NCI-H1694 (cell line): ENCODE measurements at regions not wholly inside any gene's neighbourhood (a gene's known extent, or its start where the extent isn't known, plus 50 kb on each side); places are given as distances from the start of the nearest gene placed in this dataset.
"Not testable (repeated sequence)": the region's sequence is repeated elsewhere in the genome, so short reads cannot be mapped to it uniquely, and the experiment has no call there.

ENCODE experiments used
- DNase-seq: peaks from one replicate; lab custom pipeline; 2025; lab: John Stamatoyannopoulos, UW

DNA sequence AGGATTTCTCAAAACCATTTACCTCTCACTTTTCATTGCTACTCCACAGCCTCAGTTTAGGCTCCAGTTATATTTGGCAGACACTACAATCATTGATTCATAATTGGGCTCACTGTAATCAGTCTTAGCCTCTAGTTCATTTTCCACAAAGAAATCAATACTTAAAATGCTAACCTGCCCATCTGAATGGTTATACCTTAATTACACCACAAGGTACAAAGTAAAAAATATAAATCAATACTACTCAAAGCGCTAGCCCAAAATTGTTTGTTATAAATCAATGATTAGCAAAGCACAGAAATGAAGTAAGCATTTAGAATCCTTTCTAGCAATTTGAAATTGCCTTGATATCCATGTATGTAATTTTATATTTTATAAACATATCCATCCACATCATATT is 222.6 kb upstream of the NDST3 start:
- DNase-seq: no peak

DNA sequence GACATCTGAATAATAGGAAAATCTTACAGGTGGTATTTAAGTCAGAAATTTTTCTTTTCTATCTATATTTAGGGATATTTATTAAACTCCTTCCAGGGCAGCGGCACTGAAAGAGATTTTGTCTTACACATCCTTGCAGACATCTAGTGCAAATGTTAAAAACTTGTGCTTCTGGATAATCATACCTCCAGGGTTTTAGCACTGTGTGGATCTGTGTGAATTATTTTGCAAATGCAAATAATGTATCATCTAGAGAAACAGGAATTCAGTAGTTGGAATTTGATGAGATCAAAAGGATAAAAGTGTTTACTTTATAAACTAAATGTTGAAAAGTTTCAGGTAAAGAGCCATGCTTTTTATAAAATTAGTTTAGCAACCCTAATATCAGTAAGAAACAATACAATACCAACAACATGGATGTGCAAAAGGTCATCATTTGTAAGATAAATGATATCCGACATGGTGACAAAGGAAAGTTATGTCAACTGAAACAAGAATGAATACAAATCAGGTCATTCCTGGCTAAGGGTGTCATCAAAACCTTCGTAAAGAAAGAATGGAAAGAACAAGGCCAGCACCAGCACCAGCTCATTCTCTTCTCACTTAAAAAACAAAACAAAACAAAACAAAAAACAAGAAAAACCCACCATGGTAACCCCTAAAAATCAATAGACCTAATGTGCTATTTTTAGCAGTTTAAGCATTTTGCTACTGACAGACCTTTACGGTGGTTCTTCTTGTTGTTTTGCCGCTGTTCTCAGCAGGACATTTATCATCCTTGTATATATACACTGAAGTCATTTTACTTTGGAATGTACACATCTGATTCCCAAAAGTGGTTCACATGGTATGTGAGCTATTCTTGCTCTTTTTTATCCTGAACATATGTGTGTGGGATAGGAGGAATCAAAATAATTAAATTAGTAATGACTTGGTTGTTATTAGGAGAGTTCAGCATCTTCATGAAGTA is 219.7 kb upstream of the NDST3 start:
- no peak for DNase-seq

DNA sequence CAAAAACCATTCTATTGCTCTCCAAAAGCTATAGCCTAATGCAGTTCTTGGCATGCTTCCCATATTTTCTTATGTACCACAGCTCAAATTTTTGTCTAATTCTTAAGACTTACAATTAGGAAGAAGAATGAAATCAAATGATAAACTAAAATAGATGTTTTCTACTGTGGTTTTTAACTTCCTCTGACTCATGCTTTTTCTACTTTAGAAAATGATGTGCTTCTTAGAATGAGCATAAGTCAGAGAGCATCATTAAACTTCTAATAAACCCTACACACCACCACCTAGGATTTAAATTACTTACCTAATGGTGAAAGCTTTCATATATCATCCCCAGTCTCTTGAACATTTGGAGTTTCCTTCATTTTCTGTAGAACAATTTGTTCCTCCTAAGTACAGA is 217.0 kb upstream of the NDST3 start:
- DNase-seq: no peak

DNA sequence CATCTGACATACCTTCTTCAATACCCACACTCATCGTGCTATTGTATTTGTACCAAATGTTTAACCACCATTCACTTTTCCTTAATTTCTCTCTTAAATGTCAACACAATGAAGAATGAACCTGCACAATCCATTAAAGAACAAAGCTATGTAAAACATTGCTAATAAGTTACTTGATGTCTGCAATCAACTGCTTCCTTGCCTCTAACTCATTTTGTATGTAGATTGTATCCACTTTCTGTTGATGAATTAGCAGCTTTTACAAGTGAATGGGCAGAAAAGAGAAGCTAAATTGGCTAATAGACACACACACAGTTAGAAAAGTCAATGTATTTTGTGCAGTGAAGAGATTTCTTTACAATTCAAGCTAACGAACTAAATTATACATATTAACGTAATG is 212.5 kb upstream of the NDST3 start:
- DNase-seq: no peak

DNA sequence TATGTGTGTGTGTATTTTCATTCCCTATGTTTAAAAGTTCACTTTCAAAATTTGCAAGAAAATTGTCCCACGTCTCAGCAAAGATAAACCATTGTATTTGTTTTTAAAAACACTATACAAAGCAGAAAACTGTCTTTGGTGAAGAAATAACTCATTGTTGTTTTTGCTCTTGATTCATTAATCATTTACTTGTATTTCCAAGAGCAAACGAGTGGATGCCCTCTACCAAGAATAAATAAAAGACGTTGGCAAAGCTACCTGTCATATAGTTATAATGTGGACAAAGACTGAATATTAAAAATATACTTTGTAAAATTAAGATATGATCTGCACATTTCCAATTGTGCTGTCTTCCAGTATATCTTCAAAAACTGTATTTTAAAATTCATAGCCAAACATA is 210.9 kb upstream of the NDST3 start:
- DNase-seq: no peak

DNA sequence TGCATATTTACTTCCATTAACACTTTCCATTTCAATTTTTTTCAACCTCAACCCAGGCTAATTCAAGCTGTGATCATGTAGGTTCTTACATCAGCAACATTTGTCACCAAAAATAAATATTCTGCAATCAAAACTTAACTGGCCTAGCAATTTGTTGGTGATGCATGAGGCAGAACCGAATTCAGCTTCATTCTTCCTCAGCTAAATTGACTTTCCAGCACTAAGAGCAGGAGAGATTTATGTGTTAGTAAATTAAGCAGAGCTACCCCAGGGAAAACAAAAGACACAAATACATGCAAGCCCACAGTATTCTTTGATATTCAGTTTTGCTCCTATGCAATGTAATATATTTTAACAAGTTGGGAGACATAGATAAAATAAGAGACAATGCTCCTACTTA is 208.7 kb upstream of the NDST3 start:
- no peak for DNase-seq

DNA sequence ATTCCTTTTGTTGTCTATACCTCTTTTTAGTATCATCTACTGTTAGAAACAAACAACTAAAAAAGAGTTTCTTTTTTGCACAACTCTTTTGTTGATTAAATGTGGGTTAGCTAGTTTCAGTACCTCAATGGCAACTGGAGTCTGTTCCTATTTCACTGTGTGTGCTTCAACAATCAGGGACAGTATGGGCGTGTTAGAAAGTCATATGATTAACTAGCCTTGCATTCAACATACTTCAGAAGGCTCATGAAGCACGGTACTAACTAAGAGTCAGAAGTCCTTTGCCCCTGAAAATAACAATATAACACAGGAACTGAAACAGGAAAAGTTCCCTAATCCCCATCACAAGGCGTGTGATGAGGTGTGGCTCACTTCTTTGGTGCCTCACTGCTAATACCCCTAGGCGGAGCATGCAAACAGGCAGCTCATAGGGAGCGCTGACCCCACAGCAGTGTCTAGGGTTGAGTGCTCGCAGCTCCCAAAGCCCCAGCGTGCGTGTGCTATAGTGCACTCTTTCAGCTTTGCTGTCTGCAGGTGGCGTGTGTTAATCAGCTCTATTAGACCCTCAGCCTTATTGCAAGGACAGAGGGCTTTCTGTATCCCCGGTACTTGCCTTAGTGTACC is 203.1 kb upstream of the NDST3 start:
- DNase-seq: no peak

DNA sequence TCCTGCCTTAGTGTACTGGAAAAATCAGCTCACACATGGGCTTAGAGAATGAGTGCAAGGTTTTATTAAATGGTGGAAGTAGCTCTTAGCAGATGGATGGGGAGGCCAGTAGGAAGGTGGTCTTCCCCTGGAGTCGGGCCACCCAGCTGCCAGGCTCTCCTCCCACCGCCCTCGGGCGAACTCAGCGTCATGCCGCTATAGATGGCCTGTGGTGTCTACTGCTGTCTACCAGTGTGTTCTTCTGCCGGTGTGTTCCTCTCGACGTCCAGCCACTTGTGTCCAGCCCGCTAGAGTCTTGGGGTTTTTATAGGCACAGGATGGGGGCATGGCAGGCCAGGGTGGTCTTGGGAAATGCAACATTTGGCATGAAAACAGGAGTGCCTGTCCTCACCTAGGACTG is 198.7 kb upstream of the NDST3 start:
- no peak for DNase-seq

DNA sequence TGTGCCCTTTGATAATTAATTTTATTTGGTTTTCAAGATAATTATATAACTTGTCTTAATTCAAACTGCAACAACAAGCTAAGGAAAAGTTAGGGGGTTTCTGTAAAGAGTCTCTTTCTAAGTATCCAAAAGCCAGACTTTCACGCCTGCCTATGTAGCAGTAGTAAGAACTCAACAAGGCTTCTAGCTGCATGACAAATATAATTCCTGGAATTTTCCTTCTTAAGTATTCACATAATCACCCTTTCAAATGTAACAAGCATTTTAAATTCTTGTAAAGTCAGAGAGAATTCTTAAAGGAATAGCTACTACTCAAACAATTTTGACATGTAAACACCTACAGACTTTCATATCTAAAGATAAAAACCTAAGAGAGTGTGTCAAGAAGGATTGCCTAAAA is 189.7 kb upstream of the NDST3 start:
- no peak for DNase-seq

DNA sequence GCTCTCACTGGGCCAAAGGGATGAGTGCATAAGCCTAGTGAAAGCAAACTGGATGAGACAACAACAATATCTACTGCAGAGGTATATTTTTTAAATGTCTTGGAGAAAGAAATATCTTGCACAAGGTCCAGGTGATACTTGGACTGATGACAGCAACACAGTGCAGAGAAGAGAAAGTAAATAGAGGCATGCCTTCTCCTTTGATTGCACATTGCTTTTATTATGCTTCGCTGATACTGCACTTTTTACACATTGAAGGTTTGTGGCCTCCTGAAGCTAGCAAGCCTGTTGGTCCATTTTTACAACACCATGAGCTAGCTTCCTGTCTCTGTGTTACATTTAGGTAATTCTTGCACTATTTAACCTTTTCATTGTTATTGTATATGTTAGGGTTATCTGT is 189.0 kb upstream of the NDST3 start:
- DNase-seq: no peak

DNA sequence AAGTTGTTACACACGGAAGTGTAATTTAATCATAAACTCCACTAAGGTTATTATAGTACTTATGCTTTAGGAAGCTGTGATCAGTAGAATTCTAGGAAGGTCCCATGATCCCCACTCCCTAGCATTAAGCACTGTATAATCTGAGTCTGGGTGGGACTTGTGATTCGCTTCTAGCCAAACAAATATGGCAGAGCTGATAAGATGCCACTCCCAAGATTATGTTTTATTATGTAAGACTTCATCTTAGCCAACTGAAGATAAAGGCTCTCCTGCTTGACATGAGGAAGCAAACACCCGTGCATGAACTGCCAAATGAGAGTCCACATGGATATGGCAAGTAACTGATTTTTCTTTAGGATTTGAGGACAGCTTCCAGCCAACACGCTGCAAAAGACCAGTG is 186.4 kb upstream of the NDST3 start:
- no peak for DNase-seq

DNA sequence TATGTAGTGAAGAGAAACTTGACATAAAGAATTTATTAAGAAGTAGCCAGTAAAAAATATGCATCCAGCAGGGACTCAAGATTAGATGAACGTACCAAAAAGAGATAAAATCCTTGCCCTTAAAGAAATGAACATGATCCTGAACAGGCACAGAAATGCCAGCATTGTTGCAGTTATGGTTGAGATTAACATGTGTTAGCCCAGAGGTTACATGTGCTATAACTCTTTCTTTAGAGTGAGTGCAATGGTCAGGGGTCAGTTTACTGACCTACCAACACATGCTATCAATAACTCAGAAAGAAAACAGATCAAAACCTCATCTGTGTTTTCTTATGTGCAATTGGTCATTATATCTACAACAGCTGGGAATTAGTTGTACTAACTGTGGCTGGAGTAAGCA is 166.1 kb upstream of the NDST3 start:
- no peak for DNase-seq

DNA sequence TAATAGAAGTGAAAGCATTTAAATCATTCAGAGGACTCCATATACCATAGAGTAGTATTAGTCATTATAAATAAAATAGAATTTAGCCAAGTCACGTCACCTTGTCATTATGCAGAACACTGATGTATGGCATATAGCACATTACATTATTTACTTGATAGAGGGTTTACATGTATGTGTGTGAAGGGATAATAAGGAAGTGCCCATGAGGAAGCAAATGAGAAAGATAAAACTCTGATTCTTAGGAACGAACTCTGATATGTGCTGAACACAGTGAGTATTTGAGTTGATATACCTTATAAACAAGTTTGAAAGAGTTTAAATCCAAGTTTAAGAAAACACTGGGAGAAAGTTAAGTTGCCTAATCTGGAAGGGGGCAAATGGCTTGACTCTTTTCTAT is 160.5 kb upstream of the NDST3 start:
- no peak for DNase-seq

DNA sequence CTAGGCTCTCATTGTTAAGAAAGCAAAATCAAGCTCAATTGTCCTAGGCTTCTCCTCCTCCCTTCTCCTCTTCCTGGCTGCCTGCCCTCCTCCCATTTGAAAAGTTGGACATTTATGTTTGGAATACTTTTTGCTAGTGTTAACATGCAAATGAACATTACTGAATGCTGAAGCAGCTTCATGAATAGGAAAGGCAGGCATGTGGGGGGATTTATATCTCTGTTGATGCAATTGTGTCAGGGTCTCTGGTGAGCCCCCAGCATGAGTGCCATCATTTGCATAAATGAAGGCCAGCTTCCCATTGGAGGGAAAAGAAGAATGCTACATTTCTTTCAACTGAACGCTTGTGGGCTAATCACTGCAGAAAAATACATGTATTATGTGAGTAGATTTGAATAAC is 160.1 kb upstream of the NDST3 start:
- no peak for DNase-seq

DNA sequence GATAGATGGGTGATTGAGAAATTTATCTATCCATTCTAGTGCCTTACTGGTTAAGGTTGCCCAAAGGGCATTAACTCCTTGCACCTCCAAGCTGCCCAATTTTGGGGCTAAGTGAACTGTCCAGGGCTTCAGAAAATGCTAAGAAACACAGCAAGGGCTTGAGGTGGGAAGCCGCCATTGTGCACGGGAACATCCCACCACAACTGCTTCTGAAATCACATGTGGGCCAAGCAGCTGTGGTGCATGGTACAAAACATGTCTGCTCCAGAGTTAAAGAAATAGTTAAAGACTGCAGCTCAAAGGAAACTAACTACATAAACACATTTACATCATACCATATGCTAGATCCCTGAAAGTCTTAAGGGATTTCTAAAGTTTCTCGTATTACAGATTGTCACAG is 144.3 kb upstream of the NDST3 start:
- no peak for DNase-seq

DNA sequence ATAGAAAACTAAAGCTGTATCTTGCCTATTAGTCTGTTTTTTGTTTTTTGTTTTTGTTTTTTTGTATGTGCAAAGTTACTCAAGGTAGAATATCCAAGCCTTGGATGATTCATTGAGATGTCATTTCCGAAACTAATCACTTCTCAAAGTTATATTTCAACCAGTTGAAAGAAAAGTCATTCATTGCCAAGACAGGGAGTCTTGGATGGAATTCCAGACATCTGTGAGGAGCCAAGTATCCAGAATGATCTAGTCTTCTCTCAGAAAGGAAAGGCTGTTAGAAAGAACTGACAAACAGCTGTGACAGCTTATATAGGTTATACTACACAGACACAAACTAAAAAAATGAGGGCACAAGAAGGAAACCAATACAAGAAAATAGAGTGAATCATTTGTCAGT is 141.1 kb upstream of the NDST3 start:
- DNase-seq: no peak

DNA sequence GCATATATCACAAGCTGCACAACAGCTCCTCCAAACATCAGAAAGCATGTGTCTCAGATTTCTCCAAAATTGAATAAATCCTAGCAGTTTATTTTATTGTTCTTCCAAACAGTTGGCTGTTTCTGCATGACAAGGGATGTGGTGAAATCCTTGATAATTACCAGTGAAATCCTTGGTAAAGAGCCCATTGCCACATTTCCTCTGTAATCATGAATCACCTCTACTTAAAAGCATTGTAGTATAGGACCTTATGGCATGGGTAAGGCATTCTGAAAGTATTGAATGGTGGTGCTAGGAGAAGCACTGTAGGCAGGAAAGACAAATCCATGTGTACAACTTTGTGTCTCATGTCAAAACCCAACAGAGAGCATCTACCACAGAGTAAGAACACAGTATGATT is 135.8 kb upstream of the NDST3 start:
- no peak for DNase-seq

DNA sequence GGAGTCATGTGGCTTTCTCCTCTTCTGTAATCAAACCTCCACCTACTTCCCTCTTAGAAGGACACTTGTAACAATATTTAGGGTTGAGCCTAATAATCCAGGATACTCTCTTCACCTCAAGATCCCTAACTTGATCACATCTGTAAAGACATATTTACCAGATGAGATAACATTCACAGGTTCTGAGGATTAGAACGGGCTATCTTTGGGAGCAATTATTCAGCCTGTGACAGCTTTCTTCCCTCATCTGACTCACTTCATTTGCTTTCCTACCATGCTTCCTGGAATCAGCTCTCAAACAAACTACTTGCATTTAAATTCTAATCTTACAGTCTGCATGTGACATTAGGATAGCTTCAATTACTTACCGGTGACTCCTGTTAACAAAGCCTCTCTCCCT is 133.5 kb upstream of the NDST3 start:
- no peak for DNase-seq

DNA sequence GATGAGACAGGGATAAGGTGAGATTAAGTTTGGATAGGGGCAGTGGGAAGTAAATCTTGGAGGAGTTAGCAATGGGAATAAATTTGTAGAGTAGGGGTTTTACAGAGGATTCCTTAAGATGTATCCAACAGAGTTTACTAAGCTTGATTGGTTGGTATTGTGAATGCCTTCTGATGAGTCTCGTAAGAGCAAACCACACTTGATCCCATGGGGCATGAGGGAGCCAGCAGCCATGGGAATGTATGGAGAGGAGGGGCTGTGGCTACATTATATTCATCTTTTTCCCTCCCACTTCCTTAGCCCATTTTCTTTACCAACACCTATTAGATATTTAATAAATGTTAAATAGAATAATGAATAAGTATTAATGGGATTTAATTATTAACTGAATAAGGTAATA is 126.6 kb upstream of the NDST3 start:
- peak; percentile 1 for DNase-seq

DNA sequence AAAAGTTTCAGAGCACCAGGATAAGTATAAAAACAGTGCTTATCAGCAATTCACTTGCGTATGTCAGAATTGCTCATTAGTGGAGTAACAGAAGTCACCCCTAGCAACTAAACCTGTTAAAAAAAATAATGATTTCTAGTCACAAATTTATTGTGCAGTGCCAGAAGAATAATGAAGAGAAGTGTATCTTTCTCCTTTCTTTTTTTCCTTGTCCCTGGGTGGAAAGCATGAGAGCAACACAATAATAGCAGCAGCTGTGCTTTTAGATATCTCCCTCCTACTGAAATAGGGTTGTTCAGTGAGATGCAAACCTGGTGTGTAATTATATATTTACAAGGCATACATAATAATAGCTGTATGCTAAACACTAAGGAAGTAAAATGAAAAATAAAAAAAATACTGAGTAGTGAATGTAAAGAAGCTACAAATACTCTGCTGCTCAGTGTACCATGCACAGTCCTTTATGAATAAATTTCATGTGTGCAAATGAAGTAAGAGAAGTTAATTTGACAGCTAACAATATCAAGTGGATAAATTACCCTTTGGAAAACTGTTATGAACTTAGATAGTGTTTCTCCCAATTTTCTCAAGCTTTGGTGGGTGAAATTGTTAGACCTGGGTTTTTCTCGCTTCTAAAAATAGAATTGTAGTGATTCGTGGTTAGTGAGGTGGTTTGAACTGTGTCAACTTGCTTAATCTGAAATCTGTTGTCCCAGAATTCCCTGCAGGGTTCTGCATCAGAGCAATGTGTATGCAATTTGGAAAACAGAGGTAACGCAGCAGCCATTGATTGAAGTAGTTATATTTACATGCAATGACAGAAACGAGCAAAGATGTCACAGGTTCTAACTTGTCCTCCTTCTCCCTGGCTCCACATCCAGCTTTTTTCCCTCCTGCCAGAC is 125.7 kb upstream of the NDST3 start:
- DNase-seq: peak; percentile 87

DNA sequence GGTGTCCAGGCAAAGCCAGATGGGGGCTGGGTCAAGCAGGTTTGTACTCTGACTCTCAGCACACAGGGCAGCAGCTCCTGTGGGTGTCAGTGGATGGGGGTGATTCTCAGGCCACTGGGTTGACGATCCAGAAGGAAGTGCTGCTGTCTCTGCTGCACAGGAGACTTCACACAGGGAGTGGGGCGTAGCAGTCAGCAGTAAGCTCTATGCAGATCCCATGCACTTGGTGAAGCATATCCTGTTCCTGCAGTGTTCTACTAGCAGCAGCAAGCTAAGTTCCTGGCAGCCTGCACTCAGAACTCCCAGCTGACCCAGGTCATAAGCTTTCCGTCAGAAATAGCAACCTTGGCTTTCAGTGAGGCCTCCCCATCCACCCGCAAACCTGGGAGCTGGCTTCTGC is 117.6 kb upstream of the NDST3 start:
- DNase-seq: no peak

DNA sequence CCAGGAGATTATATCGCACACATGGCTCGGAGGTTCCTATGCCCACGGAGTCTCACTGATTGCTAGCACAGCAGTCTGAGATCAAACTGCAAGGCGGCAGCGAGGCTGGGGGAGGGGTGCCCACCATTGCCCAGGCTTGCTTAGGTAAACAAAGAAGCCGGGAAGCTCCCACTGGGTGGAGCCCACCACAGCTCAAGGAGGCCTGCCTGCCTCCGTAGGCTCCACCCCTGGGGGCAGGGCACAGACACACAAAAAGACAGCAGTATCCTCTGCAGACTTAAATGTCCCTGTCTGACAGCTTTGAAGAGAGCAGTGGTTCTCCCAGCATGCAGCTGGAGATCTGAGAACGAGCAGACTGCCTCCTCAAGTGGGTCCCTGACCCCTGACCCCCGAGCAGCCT is 112.0 kb upstream of the NDST3 start:
- DNase-seq: not testable (repeated sequence)

DNA sequence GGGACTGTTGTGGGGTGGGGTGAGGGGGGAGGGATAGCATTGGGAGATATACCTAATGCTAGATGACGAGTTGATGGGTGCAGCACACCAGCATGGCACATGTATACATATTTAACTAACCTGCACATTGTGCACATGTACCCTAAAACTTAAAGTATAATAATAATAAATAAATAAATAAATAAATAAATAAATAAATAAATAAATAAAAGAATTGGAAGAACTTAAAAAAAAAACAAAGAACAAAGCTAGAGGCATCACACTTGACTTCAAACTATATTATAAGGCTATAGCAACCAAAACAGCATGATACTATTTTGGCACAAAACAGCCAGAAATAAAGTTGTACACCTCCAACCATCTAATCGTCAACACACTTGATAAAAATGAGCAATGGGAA is 106.5 kb upstream of the NDST3 start:
- not testable (repeated sequence) for DNase-seq
